Left colon (tissue), 2 donors: ENCODE measurements at regions not wholly inside any gene's neighbourhood (a gene's known extent, or its start where the extent isn't known, plus 50 kb on each side); places are given as distances from the start of the nearest gene placed in this dataset.
"Not testable (repeated sequence)": the region's sequence is repeated elsewhere in the genome, so short reads cannot be mapped to it uniquely, and the experiment has no call there.

ENCODE experiments used
- ATAC-seq: fragments of 200-7000 bp; cut with Tn5 transposase; one replicate; pipeline ENCODE4 v1.9.1; 2020; ENCODE audit warnings: mild to moderate bottlenecking, moderate library complexity
- DNase-seq, 2 donors: peaks; one replicate each; pipeline ENCODE4 v3.0.0-alpha.2; 2020
- intact Hi-C, 2 donors: fragments of 100-400 bp; cut with DNase I in 1 of 2; cut with micrococcal nuclease in 1 of 2; formaldehyde crosslinking; loops; one replicate each; pipeline versions ENCODE4 v1.11.2 to v1.14.0; 2022; cut with DNase I, micrococcal nuclease
- donor health status: DM: no; HTN: no; CAD: no.
- donor health status: DM: yes; HTN: yes; CAD: no.

- ATAC-seq (no peak), DNase-seq (no peak)
- intact Hi-C loops = loop anchor here in 1 of 2 donors (10.0 kb wide), 1 partner anchor 49 kb away; no protein-coding TSS in a partner anchor
Observed at GRCh38 chr11:87535513-87535912, 497.8 kb downstream of the TMEM135 start.

- intact Hi-C loops = loop anchor here in 1 of 2 donors (10.0 kb wide), 1 partner anchor 53 kb away; no protein-coding TSS in a partner anchor
- ATAC-seq, DNase-seq: not testable (repeated sequence)
Observed at GRCh38 chr11:87531835-87532234, 494.1 kb downstream of the TMEM135 start.

DNA sequence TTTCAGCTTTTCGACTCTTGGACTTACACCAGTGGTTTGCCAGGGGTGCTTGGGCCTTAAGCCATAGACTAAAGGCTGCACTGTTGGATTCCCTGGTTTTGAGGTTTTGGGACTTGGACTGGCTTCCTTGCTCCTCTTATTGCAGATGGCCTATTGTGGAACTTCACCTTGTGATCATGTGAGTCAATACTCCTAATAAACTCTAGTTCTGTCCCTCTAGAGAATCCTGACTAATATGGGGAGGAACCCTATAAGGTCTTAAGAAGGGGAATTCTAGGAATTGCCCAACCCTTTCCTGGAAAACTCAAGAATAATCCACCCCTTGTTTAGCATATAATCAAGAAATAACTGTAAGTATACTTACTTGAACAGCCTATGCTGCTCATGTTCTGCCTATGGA, 491.8 kb downstream of the TMEM135 start:
- intact Hi-C loops = no loop called here
- no peak for DNase-seq
- ATAC-seq = no peak

GRCh38 chr11:87528752-87529151, 491.0 kb downstream of the TMEM135 start:
- no peak for ATAC-seq

DNA sequence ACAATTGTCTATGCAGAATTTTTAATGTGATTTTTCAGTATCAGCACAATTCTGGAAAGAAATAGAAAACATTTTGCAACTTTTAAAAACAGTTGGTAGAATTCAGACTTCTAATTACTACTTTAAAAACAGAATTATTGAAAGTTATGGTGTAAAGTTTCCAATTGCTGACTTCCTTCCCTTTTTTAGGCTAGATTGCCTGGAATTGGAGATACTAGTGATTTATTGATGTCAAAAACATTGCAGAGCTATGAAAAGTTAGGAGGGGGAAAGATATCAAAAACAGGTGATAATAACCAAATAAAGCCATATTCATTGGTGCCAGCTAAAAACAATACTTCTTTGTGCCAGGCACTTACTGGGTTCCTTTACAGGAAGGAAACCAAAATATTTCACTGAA, 485.5 kb downstream of the TMEM135 start:
- DNase-seq (no peak), ATAC-seq (no peak)
- intact Hi-C loops = no loop called here

More at GRCh38 chr11:87528752-87529151, 491.0 kb downstream of the TMEM135 start:
- no peak for DNase-seq
- intact Hi-C loops = no loop called here

DNA sequence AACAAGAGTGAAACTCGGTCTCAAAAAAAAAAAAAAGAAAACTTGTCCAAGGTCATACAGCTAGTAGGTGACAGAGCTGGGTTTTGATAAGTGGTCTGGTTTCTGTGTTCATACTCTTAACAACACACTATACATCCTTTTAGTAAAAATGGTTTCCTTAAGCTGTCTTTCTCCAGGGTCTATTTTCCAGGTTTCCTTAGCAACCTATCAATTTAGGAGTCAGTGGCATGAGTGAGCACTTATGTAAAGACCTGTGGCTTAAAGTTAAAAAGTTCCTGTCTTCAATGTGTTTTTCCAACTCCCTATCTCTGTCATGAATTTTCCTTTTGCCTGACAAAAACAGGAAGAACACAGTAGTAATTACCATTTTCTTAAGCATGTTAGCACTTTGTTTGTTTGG, 480.5 kb downstream of the TMEM135 start:
- ATAC-seq = no peak
- intact Hi-C loops = no loop called here

GRCh38 chr11:87517351-87517750, 479.6 kb downstream of the TMEM135 start:
- no peak for DNase-seq
- ATAC-seq = no peak
- intact Hi-C loops = no loop called here

More for the DNA sequence above, 480.5 kb downstream of the TMEM135 start:
- no peak for DNase-seq

GRCh38 chr11:87507722-87508121, 470.0 kb downstream of the TMEM135 start:
- ATAC-seq, intact Hi-C loops, DNase-seq: not testable (repeated sequence)

DNA sequence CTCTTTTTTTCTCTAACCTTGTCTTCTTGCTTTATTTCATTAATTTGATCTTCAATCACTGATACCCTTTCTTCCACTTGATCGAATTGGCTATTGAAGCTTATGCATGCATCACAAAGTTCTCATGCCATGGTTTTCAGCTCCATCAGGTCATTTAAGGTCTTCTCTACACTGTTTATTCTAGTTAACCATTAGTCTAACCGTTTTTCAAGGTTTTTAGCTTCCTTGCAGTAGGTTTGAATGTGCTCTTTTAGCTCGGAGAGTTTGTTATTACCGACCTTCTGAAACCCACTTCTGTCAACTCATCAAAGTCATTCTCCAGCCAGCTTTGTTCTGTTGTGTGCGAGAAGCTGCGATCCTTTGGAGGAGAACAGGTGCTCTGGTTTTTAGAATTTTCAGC, 469.2 kb downstream of the TMEM135 start:
- DNase-seq, intact Hi-C loops, ATAC-seq: not testable (repeated sequence)

DNA sequence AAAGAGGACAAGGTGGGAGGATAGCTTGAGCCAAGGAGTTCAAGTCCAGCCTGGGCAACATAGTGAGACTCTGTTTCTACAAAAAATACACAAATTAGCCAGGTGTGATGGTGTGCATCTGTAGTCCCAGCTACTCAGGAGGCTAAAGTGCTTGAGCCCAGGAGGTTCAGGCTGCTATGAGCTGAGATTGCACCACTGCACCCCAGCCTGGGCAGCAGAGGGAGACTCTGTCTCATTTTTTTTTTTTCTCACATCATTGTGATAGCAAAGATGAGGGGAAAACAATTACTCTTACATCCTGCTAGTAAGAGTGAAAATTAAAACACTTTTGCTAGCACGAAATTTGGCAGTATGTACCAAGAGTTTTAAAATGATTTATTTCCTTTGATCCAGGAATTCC, 463.7 kb downstream of the TMEM135 start:
- DNase-seq = no peak
- ATAC-seq = no peak
- intact Hi-C loops = no loop called here

- intact Hi-C loops, ATAC-seq, DNase-seq: not testable (repeated sequence)
Observed at GRCh38 chr11:87494936-87495335, 457.2 kb downstream of the TMEM135 start.

DNA sequence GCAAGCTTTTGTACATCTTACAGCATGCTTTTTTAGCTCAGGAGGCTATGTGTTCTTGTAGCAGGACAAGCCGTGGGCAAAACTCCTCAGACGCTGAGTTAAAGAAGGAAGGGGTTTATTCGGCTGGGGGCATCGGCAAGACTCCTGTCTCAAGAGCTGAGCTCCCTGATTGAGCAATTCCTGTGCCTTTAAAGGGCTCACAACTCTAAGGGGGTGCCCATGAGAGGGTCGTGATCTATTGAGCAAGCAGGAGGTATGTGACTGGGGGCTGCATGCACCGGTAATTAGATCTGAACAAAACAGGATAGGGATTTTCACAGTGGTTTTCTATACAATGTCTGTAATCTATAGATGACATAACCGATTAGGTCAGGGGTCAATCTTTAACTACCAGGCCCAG, 456.3 kb downstream of the TMEM135 start:
- DNase-seq, intact Hi-C loops, ATAC-seq: not testable (repeated sequence)

GRCh38 chr11:87493516-87493915, 455.8 kb downstream of the TMEM135 start:
- no peak for DNase-seq
- intact Hi-C loops = no loop called here
- no peak for ATAC-seq

- intact Hi-C loops = no loop called here
- ATAC-seq = no peak
- DNase-seq = no peak
Observed at GRCh38 chr11:87491381-87491780, 453.6 kb downstream of the TMEM135 start.

GRCh38 chr11:87490671-87491070, 452.9 kb downstream of the TMEM135 start:
- DNase-seq (no peak), ATAC-seq (peak; percentile 50)
- intact Hi-C loops = no loop called here

DNA sequence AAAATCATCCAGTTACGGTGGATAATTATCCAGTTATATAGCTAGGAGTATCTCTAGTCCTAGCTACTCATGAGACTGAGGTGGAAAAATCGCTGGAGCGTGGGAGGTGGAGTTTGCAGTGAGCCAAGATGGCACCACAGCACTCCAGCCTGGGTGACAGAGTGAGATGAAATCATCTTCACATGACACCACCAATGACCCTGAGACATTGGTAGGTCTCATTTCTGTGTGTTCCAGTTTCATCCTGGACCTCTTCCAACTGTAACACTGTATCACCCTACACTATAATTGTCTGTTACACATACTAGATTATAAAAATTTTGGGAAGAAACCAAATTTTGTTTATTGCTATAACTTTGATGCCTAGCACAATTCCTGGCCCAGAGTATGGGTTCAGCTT, 446.8 kb downstream of the TMEM135 start:
- intact Hi-C loops = no loop called here
- ATAC-seq = no peak
- DNase-seq = no peak

- ATAC-seq = no peak
- intact Hi-C loops = no loop called here
Observed at GRCh38 chr11:87477321-87477720, 439.6 kb downstream of the TMEM135 start.

GRCh38 chr11:87473174-87473573, 435.4 kb downstream of the TMEM135 start:
- no peak for ATAC-seq
- intact Hi-C loops = no loop called here
- no peak for DNase-seq

More at GRCh38 chr11:87477321-87477720, 439.6 kb downstream of the TMEM135 start:
- DNase-seq = no peak

DNA sequence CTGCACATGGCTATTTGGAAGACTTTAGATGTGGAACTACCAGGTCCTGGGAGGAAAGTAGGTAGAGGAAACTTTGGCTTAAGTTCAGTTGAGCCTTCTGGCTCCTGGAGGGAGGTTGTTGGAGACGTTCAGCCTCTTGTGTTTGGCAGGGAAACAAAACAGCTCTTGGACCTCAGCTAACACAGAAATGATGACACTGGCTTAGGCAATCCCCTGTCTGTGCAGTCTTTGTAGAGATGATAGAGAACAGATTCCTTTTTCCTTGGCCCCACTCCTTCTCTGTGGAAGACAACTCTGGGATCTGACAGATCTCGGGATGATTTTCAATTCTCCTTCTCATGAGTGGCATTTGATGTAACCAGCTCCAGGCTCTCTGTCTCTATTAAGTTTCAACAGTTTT, 428.5 kb downstream of the TMEM135 start:
- no peak for ATAC-seq
- peak in 1 of 2 donors; percentile 42 for DNase-seq
- intact Hi-C loops = no loop called here

- ATAC-seq = no peak
- no peak for DNase-seq
- intact Hi-C loops = no loop called here
Observed at GRCh38 chr11:87465716-87466115, 428.0 kb downstream of the TMEM135 start.

GRCh38 chr11:87463486-87464102, 425.9 kb downstream of the TMEM135 start:
- intact Hi-C loops = no loop called here
- peak; percentile 63 for ATAC-seq
- no peak for DNase-seq
